Head of caudate nucleus (tissue), 42 donors: ENCODE measurements at regions not wholly inside any gene's neighbourhood (a gene's known extent, or its start where the extent isn't known, plus 50 kb on each side); places are given as distances from the start of the nearest gene placed in this dataset.

ENCODE experiments used
- DNase-seq, 42 donors: peaks; one replicate each; pipeline versions ENCODE4 v3.0.0 to v3.0.0-alpha.2; 2020 to 2021; ENCODE audit warnings: mixed read lengths in 7 of 42
- intact Hi-C: fragments of 100-400 bp; cut with DNase I; formaldehyde crosslinking; loops from one replicate; pipeline ENCODE4 v1.15.0; 2022

GRCh38 chr6:82569022-82569421 is 205.4 kb downstream of the TPBG start:
- intact Hi-C loops: no loop called here

GRCh38 chr6:82570083-82570482 is 206.5 kb downstream of the TPBG start:
- intact Hi-C loops: no loop called here
- peak in 1 of 42 donors; percentile 20 for DNase-seq

More at GRCh38 chr6:82569022-82569421, 205.4 kb downstream of the TPBG start:
- no peak for DNase-seq

GRCh38 chr6:82571455-82571854 is 207.8 kb downstream of the TPBG start:
- no peak for DNase-seq
- intact Hi-C loops: no loop called here

- intact Hi-C loops: no loop called here
- no peak for DNase-seq
Measured at GRCh38 chr6:82573254-82573972, 209.8 kb downstream of the TPBG start.

- intact Hi-C loops: no loop called here
Measured at GRCh38 chr6:82576284-82576683, 212.7 kb downstream of the TPBG start.

GRCh38 chr6:82584194-82584695 is 220.6 kb downstream of the TPBG start:
- intact Hi-C loops: no loop called here
- no peak for DNase-seq

More at GRCh38 chr6:82576284-82576683, 212.7 kb downstream of the TPBG start:
- DNase-seq: no peak

- DNase-seq: no peak
- intact Hi-C loops: no loop called here
Measured at GRCh38 chr6:82584856-82585255, 221.2 kb downstream of the TPBG start.

GRCh38 chr6:82588020-82588419 is 224.4 kb downstream of the TPBG start:
- intact Hi-C loops: no loop called here

GRCh38 chr6:82588859-82589412 is 225.3 kb downstream of the TPBG start:
- no peak for DNase-seq
- intact Hi-C loops: no loop called here

More at GRCh38 chr6:82588020-82588419, 224.4 kb downstream of the TPBG start:
- no peak for DNase-seq

- intact Hi-C loops: no loop called here
- DNase-seq: peak in 5 of 42 donors; percentile 8 to 45 (median 23)
Measured at GRCh38 chr6:82589509-82590206, 226.0 kb downstream of the TPBG start.

GRCh38 chr6:82597201-82597600 is 233.6 kb downstream of the TPBG start:
- no peak for DNase-seq
- intact Hi-C loops: no loop called here

GRCh38 chr6:82602776-82603175 is 239.2 kb downstream of the TPBG start:
- intact Hi-C loops: no loop called here
- no peak for DNase-seq

- intact Hi-C loops: no loop called here
Measured at GRCh38 chr6:82603871-82604270, 240.3 kb downstream of the TPBG start.

GRCh38 chr6:82607998-82608725 is 244.5 kb downstream of the TPBG start:
- intact Hi-C loops: no loop called here
- no peak for DNase-seq

More at GRCh38 chr6:82603871-82604270, 240.3 kb downstream of the TPBG start:
- no peak for DNase-seq

- no peak for DNase-seq
- intact Hi-C loops: no loop called here
Measured at GRCh38 chr6:82608781-82609180, 245.2 kb downstream of the TPBG start.

GRCh38 chr6:82611751-82612150 is 248.1 kb downstream of the TPBG start:
- intact Hi-C loops: no loop called here

GRCh38 chr6:82612475-82613039 is 248.9 kb downstream of the TPBG start:
- DNase-seq: peak in 1 of 42 donors; percentile 15
- intact Hi-C loops: no loop called here

More at GRCh38 chr6:82611751-82612150, 248.1 kb downstream of the TPBG start:
- DNase-seq: no peak

- DNase-seq: no peak
- intact Hi-C loops: no loop called here
Measured at GRCh38 chr6:82614518-82614917, 250.9 kb downstream of the TPBG start.

GRCh38 chr6:82616386-82617028 is 252.9 kb downstream of the TPBG start:
- DNase-seq: no peak
- intact Hi-C loops: no loop called here
